ENCODE measurements at regions not wholly inside any gene's neighbourhood (a gene's known extent, or its start where the extent isn't known, plus 50 kb on each side); places are given as distances from the start of the nearest gene placed in this dataset.

- H3K27me3 ChIP-seq (ENCODE audit: control insufficient read depth in 5 of 5, insufficient read depth in 4 of 5, low read length in 5 of 5) = no peaks in the 10 kb centered on the region
- no peak overlapping the region for H3K9ac ChIP-seq (ENCODE audit: low read length in 5 of 5)
- no peak overlapping the region for H3K4me3 ChIP-seq (ENCODE audit: low read depth in 1 of 5, low read length in 5 of 5)
- H3K36me3 ChIP-seq (ENCODE audit: control insufficient read depth in 5 of 5, insufficient read depth in 5 of 5, low read length in 5 of 5) = no peaks in the 10 kb centered on the region
- H3K9me3 ChIP-seq (ENCODE audit: control insufficient read depth in 5 of 5, low read length in 5 of 5) = peaks cover 0 to 4% (median 0%) of the 10 kb centered on the region in 5 donors
- H3K4me1 ChIP-seq (ENCODE audit: control insufficient read depth in 5 of 5, insufficient read depth in 5 of 5, low read length in 5 of 5) = peaks cover 0 to 2% (median 0%) of the 10 kb centered on the region in 5 donors
- H3K27ac ChIP-seq (ENCODE audit: low read depth, low read length) = no peak overlapping the region
Measured at GRCh38 chr7:67842571-67842970, 845.9 kb downstream of the TYW1 start.

GRCh38 chr7:67843001-67843565 lies 846.5 kb downstream of the TYW1 start:
- peaks cover 0 to 2% (median 0%) of the 10 kb centered on the region in 5 donors for H3K4me1 ChIP-seq (ENCODE audit: control insufficient read depth in 5 of 5, insufficient read depth in 5 of 5, low read length in 5 of 5)
- H3K9me3 ChIP-seq (ENCODE audit: control insufficient read depth in 5 of 5, low read length in 5 of 5) = peaks cover 0 to 4% (median 0%) of the 10 kb centered on the region in 5 donors
- H3K27ac ChIP-seq (ENCODE audit: low read depth, low read length) = no peak overlapping the region
- H3K36me3 ChIP-seq (ENCODE audit: control insufficient read depth in 5 of 5, insufficient read depth in 5 of 5, low read length in 5 of 5) = no peaks in the 10 kb centered on the region
- H3K27me3 ChIP-seq (ENCODE audit: control insufficient read depth in 5 of 5, insufficient read depth in 4 of 5, low read length in 5 of 5) = no peaks in the 10 kb centered on the region
- H3K9ac ChIP-seq (ENCODE audit: low read length in 5 of 5) = no peak overlapping the region
- H3K4me3 ChIP-seq (ENCODE audit: low read depth in 1 of 5, low read length in 5 of 5) = no peak overlapping the region

GRCh38 chr7:67843615-67844014 lies 847.0 kb downstream of the TYW1 start:
- no peak overlapping the region for H3K27ac ChIP-seq (ENCODE audit: low read depth, low read length)
- H3K9me3 ChIP-seq (ENCODE audit: control insufficient read depth in 5 of 5, low read length in 5 of 5) = peaks cover 0 to 4% (median 0%) of the 10 kb centered on the region in 5 donors
- H3K9ac ChIP-seq (ENCODE audit: low read length in 5 of 5) = no peak overlapping the region
- no peak overlapping the region for H3K4me3 ChIP-seq (ENCODE audit: low read depth in 1 of 5, low read length in 5 of 5)
- no peaks in the 10 kb centered on the region for H3K36me3 ChIP-seq (ENCODE audit: control insufficient read depth in 5 of 5, insufficient read depth in 5 of 5, low read length in 5 of 5)
- peaks cover 0 to 2% (median 0%) of the 10 kb centered on the region in 5 donors for H3K4me1 ChIP-seq (ENCODE audit: control insufficient read depth in 5 of 5, insufficient read depth in 5 of 5, low read length in 5 of 5)
- no peaks in the 10 kb centered on the region for H3K27me3 ChIP-seq (ENCODE audit: control insufficient read depth in 5 of 5, insufficient read depth in 4 of 5, low read length in 5 of 5)

GRCh38 chr7:67847092-67847787 lies 850.6 kb downstream of the TYW1 start:
- H3K4me3 ChIP-seq (ENCODE audit: low read depth in 1 of 5, low read length in 5 of 5) = no peak overlapping the region
- H3K36me3 ChIP-seq (ENCODE audit: control insufficient read depth in 5 of 5, insufficient read depth in 5 of 5, low read length in 5 of 5) = no peaks in the 10 kb centered on the region
- H3K9me3 ChIP-seq (ENCODE audit: control insufficient read depth in 5 of 5, low read length in 5 of 5) = no peaks in the 10 kb centered on the region
- no peak overlapping the region for H3K27ac ChIP-seq (ENCODE audit: low read depth, low read length)
- peaks cover 0 to 8% (median 0%) of the 10 kb centered on the region in 5 donors for H3K27me3 ChIP-seq (ENCODE audit: control insufficient read depth in 5 of 5, insufficient read depth in 4 of 5, low read length in 5 of 5)
- H3K4me1 ChIP-seq (ENCODE audit: control insufficient read depth in 5 of 5, insufficient read depth in 5 of 5, low read length in 5 of 5) = no peaks in the 10 kb centered on the region
- H3K9ac ChIP-seq (ENCODE audit: low read length in 5 of 5) = no peak overlapping the region

- Histone ChIP-seq H3K9ac (ENCODE audit: low read length in 5 of 5) (no peak overlapping the region), H3K27me3 (ENCODE audit: control insufficient read depth in 5 of 5, insufficient read depth in 4 of 5, low read length in 5 of 5) (peaks cover 0 to 17% (median 0%) of the 10 kb centered on the region in 5 donors), H3K27ac (ENCODE audit: low read depth, low read length) (no peak overlapping the region), H3K9me3 (ENCODE audit: control insufficient read depth in 5 of 5, low read length in 5 of 5) (no peaks in the 10 kb centered on the region), H3K36me3 (ENCODE audit: control insufficient read depth in 5 of 5, insufficient read depth in 5 of 5, low read length in 5 of 5) (no peaks in the 10 kb centered on the region), H3K4me3 (ENCODE audit: low read depth in 1 of 5, low read length in 5 of 5) (no peak overlapping the region), H3K4me1 (ENCODE audit: control insufficient read depth in 5 of 5, insufficient read depth in 5 of 5, low read length in 5 of 5) (peaks cover 0 to 5% (median 0%) of the 10 kb centered on the region in 5 donors)
Measured at GRCh38 chr7:67854221-67855178, 857.9 kb downstream of the TYW1 start.

- no peak overlapping the region for H3K9ac ChIP-seq (ENCODE audit: low read length in 5 of 5)
- no peak overlapping the region for H3K4me3 ChIP-seq (ENCODE audit: low read depth in 1 of 5, low read length in 5 of 5)
- H3K36me3 ChIP-seq (ENCODE audit: control insufficient read depth in 5 of 5, insufficient read depth in 5 of 5, low read length in 5 of 5) = no peaks in the 10 kb centered on the region
- no peak overlapping the region for H3K27ac ChIP-seq (ENCODE audit: low read depth, low read length)
- H3K4me1 ChIP-seq (ENCODE audit: control insufficient read depth in 5 of 5, insufficient read depth in 5 of 5, low read length in 5 of 5) = peaks cover 0 to 5% (median 0%) of the 10 kb centered on the region in 5 donors
- H3K9me3 ChIP-seq (ENCODE audit: control insufficient read depth in 5 of 5, low read length in 5 of 5) = no peaks in the 10 kb centered on the region
- H3K27me3 ChIP-seq (ENCODE audit: control insufficient read depth in 5 of 5, insufficient read depth in 4 of 5, low read length in 5 of 5) = peaks cover 0 to 17% (median 0%) of the 10 kb centered on the region in 5 donors
Measured at GRCh38 chr7:67855322-67855721, 858.7 kb downstream of the TYW1 start.

- Histone ChIP-seq H3K9ac (ENCODE audit: low read length in 5 of 5) (no peak overlapping the region), H3K27me3 (ENCODE audit: control insufficient read depth in 5 of 5, insufficient read depth in 4 of 5, low read length in 5 of 5) (peaks cover 0 to 13% (median 0%) of the 10 kb centered on the region in 5 donors), H3K36me3 (ENCODE audit: control insufficient read depth in 5 of 5, insufficient read depth in 5 of 5, low read length in 5 of 5) (no peaks in the 10 kb centered on the region), H3K27ac (ENCODE audit: low read depth, low read length) (no peak overlapping the region), H3K4me1 (ENCODE audit: control insufficient read depth in 5 of 5, insufficient read depth in 5 of 5, low read length in 5 of 5) (peaks cover 0 to 5% (median 0%) of the 10 kb centered on the region in 5 donors), H3K4me3 (ENCODE audit: low read depth in 1 of 5, low read length in 5 of 5) (no peak overlapping the region), H3K9me3 (ENCODE audit: control insufficient read depth in 5 of 5, low read length in 5 of 5) (peaks cover 0 to 1% (median 0%) of the 10 kb centered on the region in 5 donors)
Measured at GRCh38 chr7:67856046-67856445, 859.4 kb downstream of the TYW1 start.

- Histone ChIP-seq H3K4me3 (ENCODE audit: low read depth in 1 of 5, low read length in 5 of 5) (no peak overlapping the region), H3K9me3 (ENCODE audit: control insufficient read depth in 5 of 5, low read length in 5 of 5) (peaks cover 0 to 17% (median 0%) of the 10 kb centered on the region in 5 donors), H3K4me1 (ENCODE audit: control insufficient read depth in 5 of 5, insufficient read depth in 5 of 5, low read length in 5 of 5) (peaks cover 0 to 5% (median 0%) of the 10 kb centered on the region in 5 donors)
Measured at GRCh38 chr7:67857698-67858097, 861.1 kb downstream of the TYW1 start.

GRCh38 chr7:67858931-67859330 lies 862.3 kb downstream of the TYW1 start:
- Histone ChIP-seq H3K9ac (ENCODE audit: low read length in 5 of 5) (no peak overlapping the region), H3K27ac (ENCODE audit: low read depth, low read length) (no peak overlapping the region), H3K9me3 (ENCODE audit: control insufficient read depth in 5 of 5, low read length in 5 of 5) (peaks cover 0 to 21% (median 0%) of the 10 kb centered on the region in 5 donors), H3K27me3 (ENCODE audit: control insufficient read depth in 5 of 5, insufficient read depth in 4 of 5, low read length in 5 of 5) (peaks cover 0 to 6% (median 0%) of the 10 kb centered on the region in 5 donors), H3K36me3 (ENCODE audit: control insufficient read depth in 5 of 5, insufficient read depth in 5 of 5, low read length in 5 of 5) (no peaks in the 10 kb centered on the region), H3K4me3 (ENCODE audit: low read depth in 1 of 5, low read length in 5 of 5) (no peak overlapping the region), H3K4me1 (ENCODE audit: control insufficient read depth in 5 of 5, insufficient read depth in 5 of 5, low read length in 5 of 5) (peaks cover 0 to 4% (median 0%) of the 10 kb centered on the region in 5 donors)

More at GRCh38 chr7:67857698-67858097, 861.1 kb downstream of the TYW1 start:
- H3K27me3 ChIP-seq (ENCODE audit: control insufficient read depth in 5 of 5, insufficient read depth in 4 of 5, low read length in 5 of 5) = peaks cover 0 to 9% (median 0%) of the 10 kb centered on the region in 5 donors
- H3K27ac ChIP-seq (ENCODE audit: low read depth, low read length) = no peak overlapping the region
- H3K36me3 ChIP-seq (ENCODE audit: control insufficient read depth in 5 of 5, insufficient read depth in 5 of 5, low read length in 5 of 5) = no peaks in the 10 kb centered on the region
- H3K9ac ChIP-seq (ENCODE audit: low read length in 5 of 5) = no peak overlapping the region
